Fibroblast of skin of back (primary cell): ENCODE measurements at regions not wholly inside any gene's neighbourhood (a gene's known extent, or its start where the extent isn't known, plus 50 kb on each side); places are given as distances from the start of the nearest gene placed in this dataset.

Source experiments
- DNase-seq: peaks from one replicate; pipeline ENCODE4 v3.0.0-alpha.2; 2013

GRCh38 chr12:45671254-45671653, 58.3 kb upstream of the ARID2 start:
- DNase-seq, result peak; percentile 62

GRCh38 chr12:45674181-45674977, 55.1 kb upstream of the ARID2 start:
- DNase-seq, result peak; percentile 83

- DNase-seq, result no peak
Observed at GRCh38 chr12:45675534-45675933, 54.0 kb upstream of the ARID2 start.
